K562 (cell line): ENCODE measurements at regions not wholly inside any gene's neighbourhood (a gene's known extent, or its start where the extent isn't known, plus 50 kb on each side); places are given as distances from the start of the nearest gene placed in this dataset.

Experiments
- ARNT ChIP-seq, 2 experiments: fragments of 450-650 bp; IDR thresholded peaks; 2 replicates each; pipeline ENCODE4 v1.6.1; 2016; ENCODE audit warnings: mild to moderate bottlenecking in 1 of 2
- ETV1 ChIP-seq: fragments of 450-650 bp; conservative IDR thresholded peaks from 2 replicates; pipeline ENCODE4 v1.6.1; 2016; ENCODE audit warnings: missing genetic modification characterization, control low read depth, low read depth, missing compliant biosample characterization
- FOXM1 ChIP-seq, 2 experiments: fragments of 450-650 bp in 1 of 2; sonication (generic) in 1 of 2; formaldehyde crosslinking in 1 of 2; IDR thresholded peaks; 2 replicates each; pipeline versions ENCODE4 v1.6.1 to v1.9.0; 2017 to 2022; ENCODE audit warnings: low read depth in 2 of 2, mild to moderate bottlenecking in 2 of 2, missing genetic modification reagents in 1 of 2, moderate library complexity in 1 of 2
- HDAC2 ChIP-seq: fragments of 450-650 bp; IDR thresholded peaks from 2 replicates; pipeline ENCODE4 v1.6.1; 2016; ENCODE audit warnings: mild to moderate bottlenecking
- HMGN3 ChIP-seq: IDR thresholded peaks from 2 replicates; pipeline ENCODE4 v1.6.1; 2011; ENCODE audit warnings: borderline replicate concordance, low read depth, mild to moderate bottlenecking, mixed read lengths, low read length; ENCODE audit not compliant: insufficient read length; ENCODE audit errors: extremely low read depth
- HMGXB4 ChIP-seq: sonication (generic); formaldehyde crosslinking; IDR thresholded peaks from 2 replicates; pipeline ENCODE4 v1.8.1; 2023; ENCODE audit warnings: mild to moderate bottlenecking, missing genetic modification reagents
- MCM7 ChIP-seq, 2 experiments: fragments of 450-650 bp; IDR thresholded peaks; 2 replicates each; pipeline ENCODE4 v1.6.1; 2016 to 2018
- NFRKB ChIP-seq: fragments of 450-650 bp; IDR thresholded peaks from 2 replicates; pipeline ENCODE4 v1.6.1; 2016; ENCODE audit warnings: low read depth
- NFYB ChIP-seq: IDR thresholded peaks from 2 replicates; pipeline ENCODE4 v1.6.1; 2011; ENCODE audit warnings: mild to moderate bottlenecking, moderate library complexity; ENCODE audit not compliant: insufficient read length; ENCODE audit errors: extremely low read depth
- SETDB1 ChIP-seq: IDR thresholded peaks from one replicate; pipeline ENCODE4 v1.6.1; 2012; ENCODE audit warnings: low read length, control low read depth, inconsistent platforms
- SMARCE1 ChIP-seq: fragments of 450-650 bp; IDR thresholded peaks from 2 replicates; pipeline ENCODE4 v1.7.1; 2016; ENCODE audit warnings: mild to moderate bottlenecking
- SREBF1 ChIP-seq: fragments of 150-350 bp; IDR thresholded peaks from 2 replicates; pipeline ENCODE4 v1.6.1; 2014; ENCODE audit warnings: antibody characterized with exemption, low read depth, low read length, borderline replicate concordance
- ZBTB7A ChIP-seq: IDR thresholded peaks from 2 replicates; pipeline ENCODE4 v1.6.1; 2011; ENCODE audit warnings: low read depth, mild to moderate bottlenecking, low read length, moderate library complexity, borderline replicate concordance; ENCODE audit not compliant: control insufficient read depth
- ZKSCAN8 ChIP-seq: fragments of 200-800 bp; sonication (Bioruptor generic); IDR thresholded peaks from 2 replicates; pipeline ENCODE4 v1.6.1; 2016; ENCODE audit warnings: missing genetic modification characterization, missing compliant biosample characterization
- ZNF146 ChIP-seq: IDR thresholded peaks from one replicate; pipeline ENCODE4 v1.6.1; 2018; ENCODE audit warnings: missing compliant biosample characterization; ENCODE audit not compliant: unreplicated experiment
- ZNF449 ChIP-seq: fragments of 250-450 bp; sonication (Bioruptor Pico); IDR thresholded peaks from 2 replicates; pipeline ENCODE4 v1.8.0; 2022; ENCODE audit warnings: moderate library complexity, mild to moderate bottlenecking, inconsistent platforms

GRCh38 chr7:10779465-10780399, 193.9 kb upstream of the PHF14 start (continued):
- TF ChIP-seq ZNF146 (no peak), ZKSCAN8 (CRISPR knock-in tag) (0 out of 2 replicates have a peak, but pooled peaks have one; percentile 65), ZNF449 (CRISPR knock-in tag) (peak; percentile 60; the same call in 1 of the 2 replicates), ZBTB7A (peak; percentile 92), HMGXB4 (peak; percentile 83; the same call in 1 of the 2 replicates), MCM7 (IDR thresholded peaks at IDR 0.05) (no peak), HMGN3 (no peak), FOXM1 (IDR thresholded peaks at IDR 0.05; ENCODE audit: low read depth) (no peak), FOXM1 (CRISPR knock-in tag; IDR thresholded peaks at IDR 0.05; ENCODE audit: low read depth) (no peak), ARNT (IDR thresholded peaks at IDR 0.05) (no peak), NFYB (no peak), SETDB1 (no peak), ETV1 (tag) (no peak), HDAC2 (no peak), SMARCE1 (no peak), NFRKB (peak; percentile 93; the same call in 1 of the 2 replicates), SREBF1 (no peak)
